Endothelial cell of umbilical vein (primary cell): ENCODE measurements at regions not wholly inside any gene's neighbourhood (a gene's known extent, or its start where the extent isn't known, plus 50 kb on each side); places are given as distances from the start of the nearest gene placed in this dataset.

Source experiments
- BruUV-seq: library from RNA; stranded (reverse); fragments of 400-500 nt; replicated peaks from 2 replicates; lab custom pipeline; 2021; lab: Mats Ljungman, UMichigan
- CTCF ChIA-PET: fragments of 300-600, 350-600 bp; sonication (Branson Sonifier 250); formaldehyde crosslinking; loops from one replicate; lab custom pipeline; 2021; ENCODE audit warnings: antibody characterized with exemption, inconsistent platforms; lab: Charles Lee
- POLR2A ChIA-PET: fragments of 300-600, 350-600 bp; sonication (Branson Sonifier 250); formaldehyde crosslinking; loops from one replicate; lab custom pipeline; 2021; ENCODE audit warnings: antibody characterized with exemption, inconsistent platforms; lab: Charles Lee
- DNase-seq: peaks from one replicate; pipeline ENCODE4 v3.0.0-alpha.2; 2011; ENCODE audit warnings: low read depth, low spot score
- FAIRE-seq: peaks from 2 replicates; lab custom pipeline; 2011; peaks lifted over from hg19 to GRCh38; lab: Jason Lieb, UNC
- H2AFZ ChIP-seq: 2 replicates; pipeline ENCODE4 v1.6.0; 2012; ENCODE audit warnings: low read depth, low read length, control low read depth, inconsistent platforms
- H3K27ac ChIP-seq: 2 replicates; pipeline ENCODE4 v1.5.1; 2011; ENCODE audit warnings: low read depth, mild to moderate bottlenecking, control low read depth, low read length, moderate library complexity; ENCODE audit not compliant: insufficient read depth
- H3K27me3 ChIP-seq, 2 experiments: 2 replicates each; pipeline versions ENCODE4 v1.6.0 to v1.6.1; 2011; ENCODE audit warnings: low read length in 2 of 2, mixed read lengths in 1 of 2; ENCODE audit not compliant: control insufficient read depth in 2 of 2, insufficient read depth in 2 of 2
- H3K36me3 ChIP-seq, 2 experiments: 2 replicates in 1 of 2; 3 replicates in 1 of 2; pipeline ENCODE4 v1.5.1; 2011; ENCODE audit warnings: low read length in 2 of 2, mild to moderate bottlenecking in 1 of 2, moderate library complexity in 1 of 2; ENCODE audit not compliant: control insufficient read depth in 2 of 2, insufficient read depth in 2 of 2; ENCODE audit errors: extremely low read depth in 1 of 2
- H3K4me1 ChIP-seq: 3 replicates; pipeline ENCODE4 v1.5.1; 2011; ENCODE audit warnings: mild to moderate bottlenecking, low read length; ENCODE audit not compliant: control insufficient read depth, insufficient read depth; ENCODE audit errors: extremely low read depth
- H3K4me2 ChIP-seq: 2 replicates; pipeline ENCODE4 v1.6.1; 2011; ENCODE audit warnings: low read length, control low read depth, mixed read lengths; ENCODE audit not compliant: insufficient read depth
- H3K4me3 ChIP-seq, 3 experiments: fragments of 200-600 bp in 1 of 3; sonication (generic), shearing (Covaris generic) in 1 of 3; replicated peaks in 1 of 3; 2 replicates each; pipeline ENCODE4 v1.5.1; 2011 to 2016; ENCODE audit warnings: control low read depth in 3 of 3, low read length in 3 of 3, mild to moderate bottlenecking in 2 of 3, inconsistent platforms in 1 of 3, low read depth in 1 of 3, moderate library complexity in 1 of 3; ENCODE audit not compliant: insufficient read depth in 1 of 3
- H3K79me2 ChIP-seq: 2 replicates; pipeline ENCODE4 v1.6.0; 2012; ENCODE audit warnings: low read length, inconsistent platforms; ENCODE audit not compliant: control insufficient read depth, insufficient read depth
- H3K9ac ChIP-seq: replicated peaks from 2 replicates; pipeline ENCODE3; 2011; ENCODE audit warnings: low read length, control low read depth; ENCODE audit not compliant: insufficient read depth; ENCODE audit errors: extremely low read depth
- H3K9me1 ChIP-seq: replicated peaks from 3 replicates; pipeline ENCODE4 v1.6.0; 2011; ENCODE audit warnings: mild to moderate bottlenecking, low read length; ENCODE audit not compliant: control insufficient read depth, insufficient read depth; ENCODE audit errors: extremely low read depth
- H3K9me3 ChIP-seq: replicated peaks from 2 replicates; pipeline ENCODE4 v1.5.1; 2012; ENCODE audit warnings: low read length, inconsistent platforms; ENCODE audit not compliant: control insufficient read depth, insufficient read depth
- H4K20me1 ChIP-seq: replicated peaks from 2 replicates; pipeline ENCODE3; 2011; ENCODE audit warnings: mild to moderate bottlenecking, low read length; ENCODE audit not compliant: control insufficient read depth, insufficient read depth; ENCODE audit errors: extremely low read depth
- JUN ChIP-seq: IDR thresholded peaks from 2 replicates; pipeline ENCODE4 v1.6.1; 2011; ENCODE audit warnings: borderline replicate concordance, low read depth; ENCODE audit not compliant: insufficient read length, insufficient read depth
- MYC ChIP-seq: IDR thresholded peaks from one replicate; pipeline ENCODE4 v1.6.1; 2011; ENCODE audit warnings: mild to moderate bottlenecking, low read depth, low read length
- POLR2A ChIP-seq: IDR thresholded peaks from 2 replicates; pipeline ENCODE4 v1.6.1; 2012; ENCODE audit warnings: low read depth, mild to moderate bottlenecking, control low read depth, low read length
- POLR2AphosphoS5 ChIP-seq: IDR thresholded peaks from 2 replicates; pipeline ENCODE4 v1.6.1; 2012; ENCODE audit warnings: low read depth, mild to moderate bottlenecking, control low read depth, low read length, moderate library complexity; ENCODE audit not compliant: insufficient read depth
- dilution Hi-C: fragments of 300-500 bp; cut with MboI; formaldehyde crosslinking; loops from one replicate; pipeline ENCODE4 v1.15.0; 2019; ENCODE audit warnings: low sequenced_read_pairs; ENCODE audit not compliant: extremely low pct_ligation_motif_present
- intact Hi-C: fragments of 100-400 bp; cut with micrococcal nuclease; formaldehyde crosslinking; loops from one replicate; pipeline ENCODE4 v1.10.0; 2022
- TF ChIP-seq, protein P1 (sequence below): IDR thresholded peaks from 2 replicates; pipeline ENCODE4 v1.6.1; 2011; ENCODE audit not compliant: insufficient read depth, insufficient read length

DNA sequence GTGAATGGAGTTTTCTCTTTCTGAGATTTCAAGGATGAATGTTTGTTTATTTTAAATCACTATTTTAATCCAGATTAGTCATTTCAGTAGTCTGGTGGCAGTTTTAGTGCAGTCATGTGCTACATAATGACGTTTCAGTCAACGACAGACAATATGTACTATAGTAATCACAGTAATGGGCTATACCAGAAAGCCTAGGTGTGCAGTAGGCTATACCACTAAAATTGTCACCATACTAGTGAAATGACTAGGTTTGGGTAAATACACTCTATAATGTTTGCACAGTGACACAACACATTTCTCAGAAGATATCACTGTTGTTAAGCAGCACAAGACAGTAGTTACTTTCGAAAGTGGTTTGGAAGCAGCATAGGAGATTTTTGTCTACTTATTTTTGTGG, 203.1 kb downstream of the ETNK1 start:
- Histone ChIP-seq H3K79me2 (no peaks in the 10 kb centered on the region), H3K4me2 (no peak overlapping the region), H2AFZ (no peak overlapping the region), H3K9ac (no peak overlapping the region), H3K4me1 (no peaks in the 10 kb centered on the region), H4K20me1 (no peaks in the 10 kb centered on the region), H3K27me3 (no peaks in the 10 kb centered on the region), H3K36me3 (no peaks in the 10 kb centered on the region), H3K9me3 (no peaks in the 10 kb centered on the region), H3K27ac (no peak overlapping the region), H3K9me1 (no peaks in the 10 kb centered on the region), H3K4me3 (no peak overlapping the region)
- BruUV-seq = no TSS peak
- ChIA-PET CTCF (interaction anchor here (0.8 kb wide), 1 partner anchor 28 kb away, joined by 3 read pairs; no protein-coding TSS in a partner anchor), POLR2A (no interaction called here)
- FAIRE-seq (no peak), DNase-seq (no peak)
- dilution Hi-C loops = no loop called here
- TF ChIP-seq MYC (no peak), JUN (no peak)
- TF ChIP-seq, protein P1, sequence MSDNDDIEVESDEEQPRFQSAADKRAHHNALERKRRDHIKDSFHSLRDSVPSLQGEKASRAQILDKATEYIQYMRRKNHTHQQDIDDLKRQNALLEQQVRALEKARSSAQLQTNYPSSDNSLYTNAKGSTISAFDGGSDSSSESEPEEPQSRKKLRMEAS = no peak
- intact Hi-C loops = no loop called here

DNA sequence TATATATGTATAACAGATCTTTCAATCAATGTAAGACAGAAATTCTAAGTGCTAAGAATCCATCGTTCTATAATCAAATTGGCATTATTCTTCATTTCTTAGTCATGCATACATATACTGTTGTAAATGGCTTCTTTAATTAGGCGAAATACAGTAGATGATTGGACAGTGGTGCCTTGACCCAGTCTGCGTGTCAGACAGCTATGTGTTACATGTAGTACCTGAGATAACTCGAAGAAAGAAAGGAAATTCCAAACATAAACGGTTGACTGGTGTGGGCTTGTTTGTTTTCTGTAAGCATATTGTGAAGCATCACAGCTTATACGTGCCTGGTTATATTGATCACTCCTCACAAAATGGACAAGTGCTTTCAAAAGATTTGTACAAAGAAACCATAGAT, 210.5 kb downstream of the ETNK1 start:
- H3K9me3 ChIP-seq = no peaks in the 10 kb centered on the region
- H3K79me2 ChIP-seq = no peaks in the 10 kb centered on the region
- CTCF ChIA-PET = interaction anchor here (1.5 kb wide), 1 partner anchor 9 kb away, joined by 4 read pairs; no protein-coding TSS in a partner anchor
- H3K36me3 ChIP-seq = no peaks in the 10 kb centered on the region
- no peaks in the 10 kb centered on the region for H3K9me1 ChIP-seq
- no peaks in the 10 kb centered on the region for H4K20me1 ChIP-seq
- H3K4me3 ChIP-seq = no peak overlapping the region
- FAIRE-seq = no peak
- no peak overlapping the region for H3K9ac ChIP-seq
- no peaks in the 10 kb centered on the region for H3K27me3 ChIP-seq
- H3K27ac ChIP-seq = no peak overlapping the region
- H3K4me1 ChIP-seq = no peaks in the 10 kb centered on the region
- POLR2A ChIA-PET = no interaction called here
- intact Hi-C loops = no loop called here
- dilution Hi-C loops = no loop called here
- no peak for DNase-seq
- no peak overlapping the region for H2AFZ ChIP-seq
- BruUV-seq = no TSS peak
- no peak overlapping the region for H3K4me2 ChIP-seq
- TF ChIP-seq POLR2AphosphoS5 (no peak), POLR2A (no peak), JUN (no peak)
